ENCODE measurements at regions not wholly inside any gene's neighbourhood (a gene's known extent, or its start where the extent isn't known, plus 50 kb on each side); places are given as distances from the start of the nearest gene placed in this dataset.

- H3K4ac ChIP-seq (ENCODE audit: low read depth, low read length), result no peak overlapping the region
- no peak overlapping the region for H4K91ac ChIP-seq (ENCODE audit: insufficient read length, low read depth, low read length)
- WGBS (ENCODE audit: extremely low coverage, insufficient read length, low lambda C conversion rate), result no CpG with 5 or more reads among the region's 4 CpGs
- no peaks in the 10 kb centered on the region for H3K9me3 Mint-ChIP-seq
- H2BK5ac ChIP-seq (ENCODE audit: insufficient read length, low read length), result no peak overlapping the region
- no peak overlapping the region for H3K4me2 ChIP-seq (ENCODE audit: insufficient read depth, insufficient read length, low read length)
- H3K56ac ChIP-seq (ENCODE audit: insufficient read length, low read depth, low read length), result no peak overlapping the region
- H3K27ac ChIP-seq (ENCODE audit: insufficient read length, low read depth, low read length), result no peak overlapping the region
- H3K27ac Mint-ChIP-seq, result no peak overlapping the region
- no peaks in the 10 kb centered on the region for H3K9me3 ChIP-seq (ENCODE audit: control insufficient read depth, low read depth, low read length)
- no peak overlapping the region for H4K8ac ChIP-seq (replicated peaks; ENCODE audit: insufficient read length, low read depth, low read length)
- no peaks in the 10 kb centered on the region for H3K36me3 Mint-ChIP-seq (ENCODE audit: insufficient read depth in 1 of 3, low read depth in 3 of 3)
- H2BK20ac ChIP-seq (ENCODE audit: low read depth, low read length, poor library complexity, severe bottlenecking), result no peak overlapping the region
- H3K18ac ChIP-seq (ENCODE audit: insufficient read length, low read depth, low read length), result no peak overlapping the region
- H4K5ac ChIP-seq (ENCODE audit: insufficient read length, low read depth, low read length), result no peak overlapping the region
- no peaks in the 10 kb centered on the region for H3K4me1 ChIP-seq (ENCODE audit: insufficient read depth, low read length)
- H4K20me1 ChIP-seq (ENCODE audit: control insufficient read depth, insufficient read depth, insufficient read length), result no peaks in the 10 kb centered on the region
- H3K79me1 ChIP-seq (ENCODE audit: insufficient read depth, low read depth, low read length, poor library complexity, severe bottlenecking), result no peaks in the 10 kb centered on the region
- H2BK12ac ChIP-seq (ENCODE audit: insufficient read length, low read depth, low read length), result no peak overlapping the region
- no peaks in the 10 kb centered on the region for H3K27me3 ChIP-seq (ENCODE audit: insufficient read depth, low read length)
- TF ChIP-seq CTCF (conservative IDR thresholded peaks at IDR 0.05), result no peak
- no peaks in the 10 kb centered on the region; the same call in 1 of the 2 replicates for H3K27me3 Mint-ChIP-seq (ENCODE audit: low read depth)
- H2BK120ac ChIP-seq (ENCODE audit: low read depth, low read length, poor library complexity, severe bottlenecking), result no peak overlapping the region
- H3K9ac ChIP-seq (ENCODE audit: extremely low read depth, insufficient read length, low read length), result no peak overlapping the region
- H3T11ph ChIP-seq (ENCODE audit: low read length), result no peak overlapping the region
- no peak overlapping the region for H2AFZ ChIP-seq (ENCODE audit: low read length)
- H2BK15ac ChIP-seq (ENCODE audit: low read depth, low read length), result no peak overlapping the region
- no peak overlapping the region for H3K23ac ChIP-seq (ENCODE audit: insufficient read length, low read depth, low read length)
- H3K4me3 Mint-ChIP-seq, result no peak overlapping the region
- H3K79me2 ChIP-seq (ENCODE audit: insufficient read depth, low read length), result no peaks in the 10 kb centered on the region
- H3K23me2 ChIP-seq (ENCODE audit: insufficient read length, low read depth, low read length, poor library complexity, severe bottlenecking), result no peaks in the 10 kb centered on the region
- no peak overlapping the region for H2AK5ac ChIP-seq (ENCODE audit: insufficient read length, low read length)
- H3K14ac ChIP-seq (ENCODE audit: insufficient read depth, low read length), result no peak overlapping the region
- peaks cover 6 to 13% of the 10 kb centered on the region in 2 experiments for H3K4me1 Mint-ChIP-seq
- DNase-seq, result no peak
Observed at GRCh38 chr12:25645427-25645826, 92.3 kb upstream of the LMNTD1 start.
